Breast epithelium (tissue), 3 donors: ENCODE measurements at regions not wholly inside any gene's neighbourhood (a gene's known extent, or its start where the extent isn't known, plus 50 kb on each side); places are given as distances from the start of the nearest gene placed in this dataset.

Experiments used
- CTCF ChIP-seq, 3 donors: fragments of 450-650 bp; IDR thresholded peaks; one replicate each; pipeline ENCODE4 v1.5.1; 2016 to 2017; ENCODE audit warnings: antibody characterized with exemption in 3 of 3, mild to moderate bottlenecking in 3 of 3, moderate library complexity in 3 of 3
- POLR2A ChIP-seq: fragments of 450-650 bp; IDR thresholded peaks from one replicate; pipeline ENCODE4 v1.6.1; 2016; ENCODE audit warnings: antibody characterized with exemption, mild to moderate bottlenecking, moderate library complexity

- TF ChIP-seq CTCF (IDR thresholded peaks at IDR 0.05) (no peak), POLR2A (no peak)
These were observed 149.0 kb upstream of the NFIB start for GRCh38 chr9:14462950-14463349.
